ENCODE measurements at regions not wholly inside any gene's neighbourhood (a gene's known extent, or its start where the extent isn't known, plus 50 kb on each side); places are given as distances from the start of the nearest gene placed in this dataset.
A peak's percentile ranks its signal among the peaks of the same experiment; 100 is the strongest.

DNA sequence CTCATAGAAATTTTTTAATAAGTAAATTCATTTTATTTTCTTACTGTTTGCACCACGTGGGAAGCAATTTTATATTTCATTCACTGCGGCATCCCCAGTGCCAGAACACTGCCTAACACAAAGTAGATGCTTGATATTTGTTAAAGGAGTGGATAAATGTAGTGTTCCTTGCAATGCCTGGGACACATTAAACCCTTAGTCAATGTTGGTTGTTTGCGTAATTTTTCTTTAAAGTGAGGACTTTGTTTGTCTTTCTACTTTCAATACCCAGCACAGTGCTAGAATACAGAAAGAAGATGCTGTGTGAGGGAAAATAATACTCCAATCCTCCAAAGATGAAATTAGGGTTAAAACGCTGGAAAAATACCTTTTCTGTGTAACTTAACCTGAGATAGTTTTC, 299.3 kb downstream of the MAP2K6 start:
- Histone ChIP-seq H3K27me3 (ENCODE audit: insufficient read depth, low read length) (no peaks in the 10 kb centered on the region), H3K36me3 (ENCODE audit: insufficient read depth, low read length) (no peaks in the 10 kb centered on the region), H3K4me1 (ENCODE audit: insufficient read depth, low read length) (peaks cover 22% of the 10 kb centered on the region), H3K4me3 (ENCODE audit: low read length) (no peak overlapping the region), H2AFZ (ENCODE audit: low read depth, low read length) (no peak overlapping the region), H3K9me3 (ENCODE audit: low read length) (no peaks in the 10 kb centered on the region)

DNA sequence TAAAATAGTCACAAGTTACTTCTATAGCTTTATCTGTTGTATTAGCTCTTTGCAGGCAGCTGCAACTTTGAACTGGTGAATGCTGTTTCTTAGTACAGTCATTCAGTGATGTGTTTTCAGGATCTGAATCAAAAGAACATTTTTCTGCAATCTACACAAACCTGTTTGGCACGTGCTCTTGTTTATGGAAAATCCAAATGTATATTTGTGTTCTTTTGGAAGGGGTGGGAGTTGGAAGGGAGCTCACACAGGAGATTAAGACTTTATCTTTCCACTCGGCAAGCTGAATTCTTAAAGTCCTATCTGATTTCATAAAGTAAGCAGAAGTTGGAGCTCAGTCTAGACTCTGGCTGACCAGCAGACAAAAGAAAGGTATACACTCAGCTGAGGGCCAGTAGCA, 300.2 kb downstream of the MAP2K6 start:
- Histone ChIP-seq H3K4me3 (ENCODE audit: low read length) (no peak overlapping the region), H3K27me3 (ENCODE audit: insufficient read depth, low read length) (no peaks in the 10 kb centered on the region), H3K9me3 (ENCODE audit: low read length) (no peaks in the 10 kb centered on the region), H3K4me1 (ENCODE audit: insufficient read depth, low read length) (peaks cover 22% of the 10 kb centered on the region), H3K36me3 (ENCODE audit: insufficient read depth, low read length) (no peaks in the 10 kb centered on the region), H2AFZ (ENCODE audit: low read depth, low read length) (no peak overlapping the region)

DNA sequence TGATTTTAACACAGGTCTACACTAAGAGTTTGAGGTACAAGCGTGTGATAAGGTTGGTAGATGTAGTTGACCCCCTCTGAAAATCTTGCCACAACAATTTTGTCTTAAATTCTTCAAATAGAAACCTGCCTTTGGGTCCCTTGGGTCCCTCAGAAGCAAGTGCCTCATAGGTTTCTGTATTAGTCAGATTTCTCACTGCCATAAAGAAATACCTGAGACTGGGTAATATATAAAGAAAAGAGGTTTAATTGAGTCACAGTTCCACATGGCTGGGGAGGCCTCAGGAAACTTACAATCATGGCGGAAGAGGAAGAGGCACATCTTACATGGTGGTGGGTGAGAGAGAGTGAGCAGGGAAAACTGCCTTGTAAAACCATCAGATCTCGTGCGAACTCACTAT, 301.2 kb downstream of the MAP2K6 start:
- H3K36me3 ChIP-seq (ENCODE audit: insufficient read depth, low read length), result no peaks in the 10 kb centered on the region
- H3K9me3 ChIP-seq (ENCODE audit: low read length), result no peaks in the 10 kb centered on the region
- H2AFZ ChIP-seq (ENCODE audit: low read depth, low read length), result no peak overlapping the region
- peaks cover 22% of the 10 kb centered on the region for H3K4me1 ChIP-seq (ENCODE audit: insufficient read depth, low read length)
- no peak overlapping the region for H3K4me3 ChIP-seq (ENCODE audit: low read length)
- no peaks in the 10 kb centered on the region for H3K27me3 ChIP-seq (ENCODE audit: insufficient read depth, low read length)

DNA sequence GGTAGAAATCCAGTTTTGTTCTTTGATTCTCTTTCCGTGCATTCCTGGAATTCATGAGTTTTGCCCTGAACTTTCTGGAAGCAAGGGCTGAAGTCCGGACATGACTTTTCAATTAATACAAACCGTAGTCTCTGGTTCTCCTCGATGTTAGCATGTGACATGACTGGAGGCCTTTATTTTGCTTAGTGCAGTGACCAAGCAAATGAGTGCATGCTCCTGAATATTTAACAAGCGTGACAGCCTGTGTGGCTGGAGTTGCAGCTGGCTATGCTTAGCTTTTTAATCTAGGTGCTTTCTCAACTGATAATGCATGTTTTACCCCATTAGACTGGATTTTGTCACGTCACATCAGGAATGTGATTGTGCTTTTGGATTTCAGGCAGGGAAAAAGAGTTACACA, 302.1 kb downstream of the MAP2K6 start:
- Histone ChIP-seq H3K27me3 (ENCODE audit: insufficient read depth, low read length) (no peaks in the 10 kb centered on the region), H3K9me3 (ENCODE audit: low read length) (no peaks in the 10 kb centered on the region), H3K4me3 (ENCODE audit: low read length) (no peak overlapping the region), H2AFZ (ENCODE audit: low read depth, low read length) (peak overlapping the region; percentile 76), H3K36me3 (ENCODE audit: insufficient read depth, low read length) (no peaks in the 10 kb centered on the region), H3K4me1 (ENCODE audit: insufficient read depth, low read length) (peaks cover 17% of the 10 kb centered on the region)

DNA sequence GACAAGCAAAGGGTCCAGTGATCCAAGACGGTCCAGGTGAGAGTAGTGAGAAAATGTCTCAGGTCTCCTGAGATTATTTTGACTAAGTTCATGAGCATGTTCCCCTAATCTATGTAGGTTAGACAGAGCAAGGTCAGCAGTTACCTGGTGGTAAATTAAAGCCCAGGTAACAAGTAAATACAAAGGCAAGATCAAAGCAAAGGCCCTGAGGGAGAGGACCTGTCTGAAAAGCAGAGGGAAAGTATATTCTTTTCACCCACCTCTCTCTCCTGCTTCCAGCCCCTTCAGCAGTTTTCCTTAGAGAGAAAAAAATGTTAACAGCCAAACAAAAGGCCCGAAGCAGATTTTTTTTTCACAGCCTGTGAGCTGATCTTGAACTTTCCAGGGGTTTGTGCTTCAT, 302.7 kb downstream of the MAP2K6 start:
- Histone ChIP-seq H3K4me3 (ENCODE audit: low read length) (no peak overlapping the region), H2AFZ (ENCODE audit: low read depth, low read length) (peak overlapping the region; percentile 76), H3K36me3 (ENCODE audit: insufficient read depth, low read length) (no peaks in the 10 kb centered on the region), H3K27me3 (ENCODE audit: insufficient read depth, low read length) (no peaks in the 10 kb centered on the region), H3K4me1 (ENCODE audit: insufficient read depth, low read length) (peaks cover 16% of the 10 kb centered on the region), H3K9me3 (ENCODE audit: low read length) (no peaks in the 10 kb centered on the region)

DNA sequence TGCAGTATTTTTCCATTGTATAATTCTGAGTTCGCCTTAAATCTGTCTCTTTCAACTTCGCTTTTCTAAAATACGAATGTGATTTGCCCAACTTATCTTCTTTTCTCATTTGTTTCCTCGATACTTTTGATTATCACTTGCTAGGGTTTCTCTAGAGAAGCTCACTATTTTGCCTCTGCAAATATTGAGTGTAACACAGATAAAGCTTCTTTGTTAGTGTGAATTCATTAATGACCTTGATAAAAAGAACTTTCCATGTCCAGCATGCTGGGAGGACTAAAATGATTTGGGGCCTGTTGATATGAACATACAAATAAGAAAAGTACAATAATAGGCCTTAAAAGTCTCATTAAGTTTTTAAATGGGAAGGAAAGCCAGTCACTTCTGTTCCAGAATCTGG, 303.3 kb downstream of the MAP2K6 start:
- Histone ChIP-seq H3K4me3 (ENCODE audit: low read length) (no peak overlapping the region), H3K4me1 (ENCODE audit: insufficient read depth, low read length) (peaks cover 16% of the 10 kb centered on the region), H2AFZ (ENCODE audit: low read depth, low read length) (peak overlapping the region; percentile 76), H3K36me3 (ENCODE audit: insufficient read depth, low read length) (no peaks in the 10 kb centered on the region), H3K27me3 (ENCODE audit: insufficient read depth, low read length) (no peaks in the 10 kb centered on the region), H3K9me3 (ENCODE audit: low read length) (no peaks in the 10 kb centered on the region)

DNA sequence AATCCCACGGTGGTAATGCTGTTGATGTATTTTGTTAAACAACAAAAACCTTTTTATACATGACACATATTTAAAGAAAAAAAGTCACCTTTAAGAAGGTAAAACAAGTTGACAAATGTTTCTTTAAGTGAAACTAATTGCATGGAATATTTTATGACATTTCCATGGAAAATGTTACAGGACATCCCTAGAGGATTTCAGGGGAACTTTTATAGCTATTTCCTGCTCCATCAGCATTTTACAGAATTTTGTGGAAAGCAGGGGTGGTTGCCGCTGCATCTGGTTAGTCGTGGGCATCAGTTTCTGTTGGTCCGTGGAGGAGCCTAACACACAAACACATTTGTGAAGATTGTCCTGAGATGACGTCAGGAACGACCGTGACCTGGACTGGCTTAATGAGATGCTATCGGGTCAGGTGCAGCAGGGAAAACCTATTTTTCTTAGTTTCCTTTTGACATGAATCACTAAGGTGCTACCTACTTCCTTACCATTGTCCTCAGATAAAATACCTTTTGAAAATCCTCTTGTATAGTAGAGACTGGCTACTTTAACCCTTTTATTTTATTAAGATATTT, 305.1 kb downstream of the MAP2K6 start:
- Histone ChIP-seq H3K36me3 (ENCODE audit: insufficient read depth, low read length) (no peaks in the 10 kb centered on the region), H2AFZ (ENCODE audit: low read depth, low read length) (no peak overlapping the region)

DNA sequence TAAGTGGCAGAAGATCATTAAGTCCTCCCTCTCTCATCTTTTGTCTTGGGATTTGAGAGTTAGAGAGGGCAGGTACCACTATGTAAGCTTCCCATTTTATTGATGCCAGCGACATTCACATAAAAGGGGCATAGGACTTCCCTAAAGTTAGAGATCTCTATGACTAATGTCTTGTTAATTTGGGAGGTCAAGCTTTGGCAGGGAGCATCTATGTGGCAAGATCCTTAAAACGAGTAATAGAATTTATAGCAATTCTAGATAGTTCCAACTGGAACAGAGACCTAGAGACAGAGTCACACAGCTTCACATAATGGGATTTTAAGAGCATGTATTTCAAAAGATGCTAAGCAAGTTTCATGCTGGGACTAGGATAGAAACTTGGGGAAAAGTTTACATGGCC, 308.0 kb downstream of the MAP2K6 start:
- Histone ChIP-seq H3K27me3 (ENCODE audit: insufficient read depth, low read length) (no peaks in the 10 kb centered on the region), H3K4me3 (ENCODE audit: low read length) (no peak overlapping the region), H2AFZ (ENCODE audit: low read depth, low read length) (no peak overlapping the region), H3K4me1 (ENCODE audit: insufficient read depth, low read length) (peaks cover 5% of the 10 kb centered on the region), H3K36me3 (ENCODE audit: insufficient read depth, low read length) (no peaks in the 10 kb centered on the region), H3K9me3 (ENCODE audit: low read length) (no peaks in the 10 kb centered on the region)

More for the DNA sequence above, 305.1 kb downstream of the MAP2K6 start:
- Histone ChIP-seq H3K4me3 (ENCODE audit: low read length) (no peak overlapping the region), H3K4me1 (ENCODE audit: insufficient read depth, low read length) (peaks cover 16% of the 10 kb centered on the region), H3K27me3 (ENCODE audit: insufficient read depth, low read length) (no peaks in the 10 kb centered on the region), H3K9me3 (ENCODE audit: low read length) (no peaks in the 10 kb centered on the region)

DNA sequence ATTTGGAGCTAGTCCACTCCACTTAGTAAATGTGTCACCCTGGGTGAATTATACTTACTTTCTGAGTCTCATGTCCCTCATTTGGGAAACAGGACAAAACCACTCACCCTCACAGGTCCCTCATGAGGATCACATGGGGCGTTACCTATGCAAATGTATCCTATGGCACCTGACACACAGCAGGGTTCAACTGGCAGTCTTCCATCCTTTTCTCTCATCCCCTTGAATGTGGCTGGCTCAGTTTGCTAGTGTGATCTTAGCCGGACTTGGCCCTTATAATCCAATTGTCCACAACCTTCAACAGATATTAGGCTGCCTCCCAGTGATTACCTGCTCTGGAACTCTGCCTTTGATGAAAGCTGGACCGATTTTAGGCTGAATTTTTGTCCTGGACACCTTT, 308.8 kb downstream of the MAP2K6 start:
- Histone ChIP-seq H2AFZ (ENCODE audit: low read depth, low read length) (no peak overlapping the region), H3K4me1 (ENCODE audit: insufficient read depth, low read length) (no peaks in the 10 kb centered on the region), H3K36me3 (ENCODE audit: insufficient read depth, low read length) (no peaks in the 10 kb centered on the region), H3K9me3 (ENCODE audit: low read length) (no peaks in the 10 kb centered on the region), H3K27me3 (ENCODE audit: insufficient read depth, low read length) (no peaks in the 10 kb centered on the region), H3K4me3 (ENCODE audit: low read length) (no peak overlapping the region)

DNA sequence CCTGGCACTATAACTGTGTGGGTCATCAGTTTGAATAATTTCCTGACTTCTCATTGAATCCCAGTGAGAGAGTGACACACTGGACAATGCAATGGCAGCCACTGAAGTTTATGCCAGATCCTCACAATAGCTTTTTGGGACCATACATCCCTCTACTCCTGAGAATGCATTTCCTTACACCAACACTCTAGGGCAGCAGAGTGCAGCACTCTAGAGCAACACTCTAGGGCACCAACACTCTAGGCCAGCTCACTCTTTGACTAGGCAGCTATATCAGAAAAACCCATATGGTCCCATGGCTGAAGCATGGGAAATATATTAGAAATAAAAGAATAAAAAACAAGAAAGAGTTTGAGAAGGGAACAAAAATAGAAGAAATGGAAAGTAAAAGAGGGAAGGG, 309.2 kb downstream of the MAP2K6 start:
- Histone ChIP-seq H3K36me3 (ENCODE audit: insufficient read depth, low read length) (no peaks in the 10 kb centered on the region), H3K27me3 (ENCODE audit: insufficient read depth, low read length) (no peaks in the 10 kb centered on the region), H3K4me1 (ENCODE audit: insufficient read depth, low read length) (no peaks in the 10 kb centered on the region), H2AFZ (ENCODE audit: low read depth, low read length) (no peak overlapping the region), H3K9me3 (ENCODE audit: low read length) (no peaks in the 10 kb centered on the region), H3K4me3 (ENCODE audit: low read length) (no peak overlapping the region)

DNA sequence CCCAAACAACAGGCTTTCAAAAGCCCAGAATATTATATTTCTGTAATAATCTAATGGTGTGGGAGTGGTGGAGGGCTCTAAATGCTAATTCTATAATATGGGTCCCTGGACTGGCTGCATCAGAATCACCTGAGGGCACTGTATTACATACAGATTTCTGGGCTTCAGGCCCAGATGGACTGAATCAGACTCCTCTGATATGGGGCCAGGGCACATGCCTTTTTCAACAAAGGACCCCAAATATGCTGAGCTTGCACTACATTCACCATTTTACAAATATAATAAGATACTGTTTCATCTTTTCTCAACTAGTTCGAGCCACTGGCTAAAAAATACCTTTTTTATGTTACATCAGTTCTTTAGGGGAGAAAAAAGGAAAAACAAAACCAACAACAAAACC, 309.7 kb downstream of the MAP2K6 start:
- no peaks in the 10 kb centered on the region for H3K27me3 ChIP-seq (ENCODE audit: insufficient read depth, low read length)
- no peak overlapping the region for H2AFZ ChIP-seq (ENCODE audit: low read depth, low read length)

DNA sequence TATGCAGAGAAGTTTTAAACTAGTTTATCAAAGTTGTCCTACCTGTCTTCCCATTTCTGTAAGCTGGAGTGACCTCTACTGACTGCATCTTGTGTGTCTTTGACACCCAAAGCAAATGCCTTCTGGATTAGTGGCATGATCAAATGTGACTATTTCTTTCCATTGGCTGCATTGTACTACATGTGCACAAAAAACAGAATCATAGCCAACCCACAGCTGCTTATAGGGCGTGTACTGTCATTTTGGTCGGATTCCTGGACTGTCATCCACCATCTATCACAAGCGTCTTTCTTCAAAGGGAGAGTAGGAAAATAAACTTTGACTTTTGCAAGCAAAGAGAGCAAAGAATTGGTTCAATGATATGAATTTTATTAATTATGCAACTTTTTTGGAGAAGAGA, 310.6 kb downstream of the MAP2K6 start:
- H3K9me3 ChIP-seq (ENCODE audit: low read length), result no peaks in the 10 kb centered on the region
- H3K36me3 ChIP-seq (ENCODE audit: insufficient read depth, low read length), result no peaks in the 10 kb centered on the region
- no peak overlapping the region for H3K4me3 ChIP-seq (ENCODE audit: low read length)
- H3K4me1 ChIP-seq (ENCODE audit: insufficient read depth, low read length), result no peaks in the 10 kb centered on the region
- H2AFZ ChIP-seq (ENCODE audit: low read depth, low read length), result no peak overlapping the region
- H3K27me3 ChIP-seq (ENCODE audit: insufficient read depth, low read length), result no peaks in the 10 kb centered on the region

More for the DNA sequence above, 309.7 kb downstream of the MAP2K6 start:
- Histone ChIP-seq H3K4me3 (ENCODE audit: low read length) (no peak overlapping the region), H3K36me3 (ENCODE audit: insufficient read depth, low read length) (no peaks in the 10 kb centered on the region), H3K9me3 (ENCODE audit: low read length) (no peaks in the 10 kb centered on the region), H3K4me1 (ENCODE audit: insufficient read depth, low read length) (no peaks in the 10 kb centered on the region)

DNA sequence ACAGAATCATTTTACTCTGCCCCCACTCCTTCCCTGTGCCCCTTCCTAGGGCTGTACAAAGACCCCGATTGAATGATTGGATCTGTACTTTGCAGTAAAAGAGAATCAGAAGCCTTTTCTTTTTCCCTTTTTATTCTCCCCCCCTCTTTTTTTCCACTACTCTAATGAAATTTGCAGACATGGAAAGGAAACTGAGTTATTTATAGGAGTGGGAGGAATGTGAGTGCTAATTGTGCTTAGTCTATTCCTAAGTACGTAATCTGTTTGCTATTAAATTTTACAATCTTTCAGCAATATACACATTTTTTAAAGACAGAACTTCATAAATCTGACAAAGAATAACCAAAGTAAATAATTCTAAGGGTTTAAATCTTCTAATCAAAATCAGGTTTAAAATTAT, 314.3 kb downstream of the MAP2K6 start:
- Histone ChIP-seq H3K27me3 (ENCODE audit: insufficient read depth, low read length) (no peaks in the 10 kb centered on the region), H3K4me1 (ENCODE audit: insufficient read depth, low read length) (no peaks in the 10 kb centered on the region), H3K4me3 (ENCODE audit: low read length) (no peak overlapping the region), H2AFZ (ENCODE audit: low read depth, low read length) (no peak overlapping the region), H3K9me3 (ENCODE audit: low read length) (no peaks in the 10 kb centered on the region), H3K36me3 (ENCODE audit: insufficient read depth, low read length) (no peaks in the 10 kb centered on the region)

DNA sequence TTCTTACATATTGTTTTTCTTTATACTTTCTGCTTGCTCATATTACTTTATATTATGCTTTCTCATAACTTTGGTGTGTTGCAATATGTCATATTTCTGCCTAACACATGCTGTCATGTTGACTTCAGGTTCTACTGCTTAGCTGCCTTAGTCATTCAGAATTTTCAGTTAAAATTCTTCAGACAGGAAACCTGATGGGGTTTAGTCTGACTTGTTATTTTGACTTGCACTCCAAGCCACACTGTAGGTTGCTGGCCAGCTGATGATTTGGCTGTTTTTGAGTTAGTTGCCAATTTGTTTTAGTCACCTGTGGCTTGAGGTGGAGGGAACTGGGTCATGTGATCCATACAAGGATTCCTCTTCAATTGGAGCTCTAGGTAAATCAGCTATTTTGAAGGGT, 315.4 kb downstream of the MAP2K6 start:
- H2AFZ ChIP-seq (ENCODE audit: low read depth, low read length), result no peak overlapping the region

More for the DNA sequence above, 315.4 kb downstream of the MAP2K6 start:
- Histone ChIP-seq H3K4me1 (ENCODE audit: insufficient read depth, low read length) (no peaks in the 10 kb centered on the region), H3K36me3 (ENCODE audit: insufficient read depth, low read length) (no peaks in the 10 kb centered on the region), H3K9me3 (ENCODE audit: low read length) (no peaks in the 10 kb centered on the region), H3K4me3 (ENCODE audit: low read length) (no peak overlapping the region), H3K27me3 (ENCODE audit: insufficient read depth, low read length) (no peaks in the 10 kb centered on the region)
